OCI-LY7 (cell line): ENCODE measurements at regions not wholly inside any gene's neighbourhood (a gene's known extent, or its start where the extent isn't known, plus 50 kb on each side); places are given as distances from the start of the nearest gene placed in this dataset.

Source experiments
- EZH2phosphoT487 ChIP-seq: fragments of 200-600 bp; sonication (generic); IDR thresholded peaks from 2 replicates; pipeline ENCODE4 v1.6.1; 2018; ENCODE audit warnings: low read depth, borderline replicate concordance, mild to moderate bottlenecking, mixed run types, antibody characterized with exemption, low read length, moderate library complexity, mixed read lengths
- TF ChIP-seq, protein P1 (sequence below): fragments of 200-600 bp; sonication (generic); conservative IDR thresholded peaks from 2 replicates; pipeline ENCODE4 v1.5.1; 2014; ENCODE audit warnings: mild to moderate bottlenecking, antibody characterized with exemption, low read length, moderate library complexity, mixed read lengths

DNA sequence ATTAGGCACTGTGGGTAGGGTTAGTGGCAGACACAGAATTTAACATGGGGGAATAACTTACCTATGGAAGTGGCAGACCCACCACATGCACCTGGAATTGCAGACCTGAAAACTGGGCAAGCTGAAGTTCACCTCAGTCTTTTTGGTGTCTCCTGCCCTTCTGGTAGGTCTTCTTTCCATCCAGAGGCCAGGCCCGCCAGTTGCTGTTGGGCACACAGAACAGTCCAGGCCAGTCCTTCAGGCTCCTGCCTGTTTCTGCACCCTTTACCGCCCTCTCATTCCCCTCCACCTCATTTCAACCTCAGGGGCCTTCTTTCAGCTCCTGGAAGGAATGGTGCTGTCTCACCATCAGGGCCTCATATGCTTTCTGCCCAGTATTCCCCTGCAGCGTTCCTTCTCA, 358.9 kb upstream of the ETAA1 start:
- TF ChIP-seq, protein P1, sequence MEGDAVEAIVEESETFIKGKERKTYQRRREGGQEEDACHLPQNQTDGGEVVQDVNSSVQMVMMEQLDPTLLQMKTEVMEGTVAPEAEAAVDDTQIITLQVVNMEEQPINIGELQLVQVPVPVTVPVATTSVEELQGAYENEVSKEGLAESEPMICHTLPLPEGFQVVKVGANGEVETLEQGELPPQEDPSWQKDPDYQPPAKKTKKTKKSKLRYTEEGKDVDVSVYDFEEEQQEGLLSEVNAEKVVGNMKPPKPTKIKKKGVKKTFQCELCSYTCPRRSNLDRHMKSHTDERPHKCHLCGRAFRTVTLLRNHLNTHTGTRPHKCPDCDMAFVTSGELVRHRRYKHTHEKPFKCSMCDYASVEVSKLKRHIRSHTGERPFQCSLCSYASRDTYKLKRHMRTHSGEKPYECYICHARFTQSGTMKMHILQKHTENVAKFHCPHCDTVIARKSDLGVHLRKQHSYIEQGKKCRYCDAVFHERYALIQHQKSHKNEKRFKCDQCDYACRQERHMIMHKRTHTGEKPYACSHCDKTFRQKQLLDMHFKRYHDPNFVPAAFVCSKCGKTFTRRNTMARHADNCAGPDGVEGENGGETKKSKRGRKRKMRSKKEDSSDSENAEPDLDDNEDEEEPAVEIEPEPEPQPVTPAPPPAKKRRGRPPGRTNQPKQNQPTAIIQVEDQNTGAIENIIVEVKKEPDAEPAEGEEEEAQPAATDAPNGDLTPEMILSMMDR: no peak
- no peak for TF ChIP-seq EZH2phosphoT487
